Mononuclear cell (primary cell): ENCODE measurements at regions not wholly inside any gene's neighbourhood (a gene's known extent, or its start where the extent isn't known, plus 50 kb on each side); places are given as distances from the start of the nearest gene placed in this dataset.

ENCODE experiments used
- H3K27me3 ChIP-seq: 2 replicates; pipeline ENCODE4 v1.6.0; 2011; ENCODE audit warnings: low read length, control low read depth; ENCODE audit not compliant: insufficient read depth
- H3K4me1 ChIP-seq: 2 replicates; pipeline ENCODE4 v1.5.1; 2011; ENCODE audit warnings: mild to moderate bottlenecking, low read length, control low read depth; ENCODE audit not compliant: insufficient read depth
- H3K4me3 ChIP-seq: 2 replicates; pipeline ENCODE4 v1.5.1; 2011; ENCODE audit warnings: mild to moderate bottlenecking, low read length, moderate library complexity
- H3K9me3 ChIP-seq: 2 replicates; pipeline ENCODE4 v1.5.1; 2011; ENCODE audit warnings: low read depth, mild to moderate bottlenecking, control low read depth, low read length

GRCh38 chr7:12982178-12982577, 294.7 kb downstream of the ARL4A start:
- Histone ChIP-seq H3K4me1 (no peaks in the 10 kb centered on the region), H3K9me3 (no peaks in the 10 kb centered on the region), H3K4me3 (no peak overlapping the region), H3K27me3 (no peaks in the 10 kb centered on the region)

GRCh38 chr7:12984117-12984516, 296.7 kb downstream of the ARL4A start:
- no peaks in the 10 kb centered on the region for H3K4me1 ChIP-seq
- H3K27me3 ChIP-seq = no peaks in the 10 kb centered on the region
- no peaks in the 10 kb centered on the region for H3K9me3 ChIP-seq
- H3K4me3 ChIP-seq = no peak overlapping the region

GRCh38 chr7:12985228-12985627, 297.8 kb downstream of the ARL4A start:
- no peaks in the 10 kb centered on the region for H3K9me3 ChIP-seq
- H3K4me1 ChIP-seq = no peaks in the 10 kb centered on the region
- no peaks in the 10 kb centered on the region for H3K27me3 ChIP-seq
- H3K4me3 ChIP-seq = no peak overlapping the region

DNA sequence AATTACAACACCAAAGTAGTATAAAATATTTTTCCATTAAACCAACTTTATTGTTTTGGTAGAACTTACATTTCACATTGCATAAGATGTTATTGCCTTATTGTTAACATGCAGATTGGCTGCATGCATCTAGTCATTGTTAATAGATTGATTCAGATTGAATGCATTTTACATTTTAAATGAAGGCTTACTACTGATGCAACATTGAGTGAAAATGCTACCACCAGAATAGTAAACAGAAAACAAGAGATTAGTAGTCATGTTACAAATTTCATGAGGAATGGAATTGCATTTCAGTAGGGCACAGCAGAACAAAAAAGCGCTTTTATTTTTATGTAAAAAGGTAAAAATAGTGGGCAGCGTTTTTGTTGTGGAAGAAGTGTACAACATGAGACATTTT, 298.3 kb downstream of the ARL4A start:
- no peak overlapping the region for H3K4me3 ChIP-seq
- no peaks in the 10 kb centered on the region for H3K9me3 ChIP-seq
- no peaks in the 10 kb centered on the region for H3K27me3 ChIP-seq
- no peaks in the 10 kb centered on the region for H3K4me1 ChIP-seq

GRCh38 chr7:12987238-12987637, 299.8 kb downstream of the ARL4A start:
- Histone ChIP-seq H3K9me3 (no peaks in the 10 kb centered on the region), H3K4me3 (no peak overlapping the region), H3K27me3 (no peaks in the 10 kb centered on the region), H3K4me1 (no peaks in the 10 kb centered on the region)

DNA sequence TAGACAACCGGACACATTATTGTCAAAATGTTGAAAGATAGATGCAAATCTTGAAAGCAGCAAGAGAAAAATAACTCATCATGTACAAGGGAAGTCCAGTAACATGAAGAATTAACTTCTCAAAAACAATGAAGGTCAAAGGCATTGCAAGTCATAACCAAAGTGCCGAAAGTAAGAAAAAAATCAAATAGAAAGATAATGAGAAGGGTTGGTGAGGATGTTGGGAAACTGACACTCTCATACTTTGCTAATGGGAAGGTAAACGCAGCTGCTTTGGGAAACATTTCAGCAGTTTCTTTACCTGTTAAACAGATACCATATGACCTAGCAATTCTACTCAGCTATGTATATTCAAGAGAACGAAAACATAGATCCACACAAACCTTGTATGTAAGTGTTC, 303.0 kb downstream of the ARL4A start:
- H3K27me3 ChIP-seq = no peaks in the 10 kb centered on the region
- H3K9me3 ChIP-seq = no peaks in the 10 kb centered on the region
- H3K4me3 ChIP-seq = no peak overlapping the region
- H3K4me1 ChIP-seq = no peaks in the 10 kb centered on the region

- H3K27me3 ChIP-seq = no peaks in the 10 kb centered on the region
- H3K9me3 ChIP-seq = no peaks in the 10 kb centered on the region
- H3K4me3 ChIP-seq = no peak overlapping the region
Observed at GRCh38 chr7:12993025-12993424, 305.6 kb downstream of the ARL4A start.

DNA sequence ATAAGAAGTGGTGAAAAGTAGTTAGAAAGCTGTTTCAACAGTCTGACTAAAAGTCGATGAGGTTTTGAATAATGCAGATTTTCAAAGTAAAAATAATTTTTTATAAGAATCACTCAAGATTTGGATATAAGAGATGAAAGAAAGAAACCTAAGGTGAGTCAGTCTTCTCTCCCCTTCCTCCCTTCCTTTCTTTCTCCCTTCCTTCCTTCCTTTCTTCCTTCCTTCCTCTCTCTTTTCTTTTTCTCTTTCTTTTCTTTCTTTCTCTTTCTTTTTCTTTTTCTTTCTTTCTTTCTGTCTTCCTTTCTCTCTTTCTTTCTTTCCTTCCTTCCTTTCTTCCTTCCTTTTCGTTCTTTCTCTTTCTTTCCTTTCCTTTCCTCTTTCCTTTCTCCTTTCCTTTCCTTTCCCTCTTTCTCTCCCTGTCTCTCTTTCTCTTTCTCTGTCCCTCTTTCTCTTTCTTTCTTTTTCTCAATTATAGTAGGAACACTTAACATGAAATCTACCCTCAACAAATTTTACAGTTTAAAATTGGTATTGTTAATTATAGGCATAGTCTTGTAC, 308.6 kb downstream of the ARL4A start:
- Histone ChIP-seq H3K9me3 (no peaks in the 10 kb centered on the region), H3K4me3 (no peak overlapping the region), H3K4me1 (no peaks in the 10 kb centered on the region), H3K27me3 (no peaks in the 10 kb centered on the region)

More at GRCh38 chr7:12993025-12993424, 305.6 kb downstream of the ARL4A start:
- no peaks in the 10 kb centered on the region for H3K4me1 ChIP-seq

DNA sequence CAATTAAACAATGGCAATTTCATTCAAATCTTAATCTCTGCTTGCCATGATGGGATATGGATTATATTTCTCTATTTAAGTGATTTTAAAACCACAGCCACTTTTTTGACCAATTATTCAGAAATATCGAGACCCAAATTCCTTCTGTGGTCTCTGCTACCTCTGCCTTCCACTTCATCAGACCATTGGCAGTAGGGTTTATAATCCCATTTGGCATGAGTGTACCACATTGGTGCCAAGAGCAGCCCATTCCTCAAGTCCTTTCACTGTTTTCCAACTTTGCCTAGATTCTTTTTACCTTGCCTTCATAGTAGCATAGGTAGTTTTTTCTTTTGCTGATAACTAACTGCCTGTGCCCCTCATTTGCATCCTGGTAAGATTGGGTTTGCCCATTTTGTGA, 319.9 kb downstream of the ARL4A start:
- Histone ChIP-seq H3K9me3 (no peaks in the 10 kb centered on the region), H3K27me3 (no peaks in the 10 kb centered on the region), H3K4me1 (no peaks in the 10 kb centered on the region), H3K4me3 (no peak overlapping the region)

- Histone ChIP-seq H3K9me3 (no peaks in the 10 kb centered on the region), H3K4me3 (no peak overlapping the region), H3K4me1 (no peaks in the 10 kb centered on the region), H3K27me3 (no peaks in the 10 kb centered on the region)
Observed at GRCh38 chr7:13009517-13009916, 322.1 kb downstream of the ARL4A start.

DNA sequence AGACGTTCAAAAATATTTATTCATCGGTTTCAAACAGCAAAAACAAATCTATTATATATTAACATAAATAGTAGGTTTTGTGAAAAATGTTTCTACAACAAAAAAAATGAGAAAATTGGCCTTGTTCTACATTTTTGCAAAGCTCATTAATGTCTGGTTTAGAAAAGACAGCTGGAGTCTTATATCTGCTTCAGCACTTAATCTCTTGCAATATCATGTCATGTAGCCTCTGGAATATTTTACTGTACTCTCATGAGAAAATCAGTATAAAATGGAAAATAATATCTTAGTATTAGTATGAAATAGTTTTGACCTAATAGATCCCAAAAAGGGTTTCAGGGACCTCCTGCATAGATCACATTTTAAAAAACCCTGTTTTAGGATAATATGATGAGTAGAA, 326.6 kb downstream of the ARL4A start:
- Histone ChIP-seq H3K4me3 (no peak overlapping the region), H3K4me1 (no peaks in the 10 kb centered on the region), H3K27me3 (no peaks in the 10 kb centered on the region), H3K9me3 (no peaks in the 10 kb centered on the region)

DNA sequence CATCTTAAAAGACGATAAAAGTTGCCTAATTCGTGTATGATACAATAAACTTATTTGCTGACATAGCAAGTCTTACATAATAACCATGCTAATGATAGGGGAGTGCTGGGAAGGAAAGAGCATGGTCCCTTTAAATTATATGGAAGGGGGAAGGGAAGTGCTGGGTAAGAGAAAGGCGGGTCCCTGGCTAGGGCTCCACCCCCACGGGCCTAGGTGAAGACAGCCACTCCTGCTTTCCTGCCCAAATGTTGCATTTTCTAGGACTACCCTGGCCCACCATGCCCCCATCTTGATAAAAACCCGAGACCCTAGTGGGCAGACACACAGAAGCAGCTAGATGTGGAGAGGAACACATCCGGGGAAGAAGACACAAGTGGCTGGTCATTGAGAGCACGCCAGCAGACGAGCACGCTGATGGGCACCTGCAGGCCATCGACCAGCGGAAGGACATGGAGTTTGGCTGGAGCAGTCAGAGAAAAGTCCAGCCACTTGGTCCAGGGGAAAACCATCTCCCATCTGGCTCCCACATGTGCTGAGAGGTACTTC, 328.7 kb downstream of the ARL4A start:
- Histone ChIP-seq H3K4me3 (no peak overlapping the region), H3K4me1 (no peaks in the 10 kb centered on the region), H3K27me3 (no peaks in the 10 kb centered on the region), H3K9me3 (no peaks in the 10 kb centered on the region)

GRCh38 chr7:13016592-13017332, 329.3 kb downstream of the ARL4A start:
- H3K9me3 ChIP-seq = no peaks in the 10 kb centered on the region
- no peak overlapping the region for H3K4me3 ChIP-seq
- no peaks in the 10 kb centered on the region for H3K27me3 ChIP-seq
- no peaks in the 10 kb centered on the region for H3K4me1 ChIP-seq

GRCh38 chr7:13017333-13017857, 330.0 kb downstream of the ARL4A start:
- Histone ChIP-seq H3K9me3 (no peaks in the 10 kb centered on the region), H3K4me3 (no peak overlapping the region), H3K27me3 (no peaks in the 10 kb centered on the region), H3K4me1 (no peaks in the 10 kb centered on the region)

- H3K4me1 ChIP-seq = no peaks in the 10 kb centered on the region
- no peak overlapping the region for H3K4me3 ChIP-seq
- H3K9me3 ChIP-seq = no peaks in the 10 kb centered on the region
- no peaks in the 10 kb centered on the region for H3K27me3 ChIP-seq
Observed at GRCh38 chr7:13017881-13018280, 330.4 kb downstream of the ARL4A start.
